GM20000 (cell line): ENCODE measurements at regions not wholly inside any gene's neighbourhood (a gene's known extent, or its start where the extent isn't known, plus 50 kb on each side); places are given as distances from the start of the nearest gene placed in this dataset.

Experiments
- DNase-seq: peaks from one replicate; pipeline ENCODE4 v3.0.0; 2012; ENCODE audit warnings: low spot score
- TF ChIP-seq, protein P1 (sequence below): IDR thresholded peaks from 2 replicates; pipeline ENCODE4 v1.5.1; 2012; ENCODE audit warnings: mild to moderate bottlenecking, control low read depth; ENCODE audit errors: extremely low read depth, missing control alignments

- TF ChIP-seq, protein P1, sequence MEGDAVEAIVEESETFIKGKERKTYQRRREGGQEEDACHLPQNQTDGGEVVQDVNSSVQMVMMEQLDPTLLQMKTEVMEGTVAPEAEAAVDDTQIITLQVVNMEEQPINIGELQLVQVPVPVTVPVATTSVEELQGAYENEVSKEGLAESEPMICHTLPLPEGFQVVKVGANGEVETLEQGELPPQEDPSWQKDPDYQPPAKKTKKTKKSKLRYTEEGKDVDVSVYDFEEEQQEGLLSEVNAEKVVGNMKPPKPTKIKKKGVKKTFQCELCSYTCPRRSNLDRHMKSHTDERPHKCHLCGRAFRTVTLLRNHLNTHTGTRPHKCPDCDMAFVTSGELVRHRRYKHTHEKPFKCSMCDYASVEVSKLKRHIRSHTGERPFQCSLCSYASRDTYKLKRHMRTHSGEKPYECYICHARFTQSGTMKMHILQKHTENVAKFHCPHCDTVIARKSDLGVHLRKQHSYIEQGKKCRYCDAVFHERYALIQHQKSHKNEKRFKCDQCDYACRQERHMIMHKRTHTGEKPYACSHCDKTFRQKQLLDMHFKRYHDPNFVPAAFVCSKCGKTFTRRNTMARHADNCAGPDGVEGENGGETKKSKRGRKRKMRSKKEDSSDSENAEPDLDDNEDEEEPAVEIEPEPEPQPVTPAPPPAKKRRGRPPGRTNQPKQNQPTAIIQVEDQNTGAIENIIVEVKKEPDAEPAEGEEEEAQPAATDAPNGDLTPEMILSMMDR = no peak
- no peak for DNase-seq
Measured at GRCh38 chr7:47663851-47664250, 81.9 kb upstream of the TNS3 start.

DNA sequence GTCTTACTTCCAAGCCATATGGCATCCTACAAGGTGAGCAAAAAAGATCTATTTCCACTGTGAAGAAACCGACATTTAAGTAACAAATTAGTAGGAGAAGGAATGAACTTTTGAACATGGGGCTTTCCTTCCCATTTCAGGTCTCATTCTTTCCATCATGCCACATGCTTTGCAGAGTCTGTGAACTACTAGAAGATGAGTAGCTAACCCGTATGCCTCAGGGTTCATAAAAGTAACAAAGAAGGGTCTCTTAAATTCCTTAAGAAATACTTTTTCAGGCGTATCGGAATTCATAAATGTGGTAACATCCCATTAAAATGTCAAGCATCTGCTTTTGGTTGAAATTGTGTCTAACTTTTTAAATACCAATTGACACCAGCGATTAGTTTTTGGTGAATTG lies 81.3 kb upstream of the TNS3 start:
- no peak for DNase-seq
- TF ChIP-seq, protein P1 = no peak

- DNase-seq = no peak
- TF ChIP-seq, protein P1 = no peak
Measured at GRCh38 chr7:47661051-47661714, 79.3 kb upstream of the TNS3 start.

GRCh38 chr7:47659664-47660462 lies 78.0 kb upstream of the TNS3 start:
- TF ChIP-seq, protein P1 = no peak
- no peak for DNase-seq

GRCh38 chr7:47658886-47659635 lies 77.2 kb upstream of the TNS3 start:
- TF ChIP-seq, protein P1 = no peak
- DNase-seq = no peak

GRCh38 chr7:47657126-47657525 lies 75.2 kb upstream of the TNS3 start:
- TF ChIP-seq, protein P1 = no peak
- no peak for DNase-seq
